DMS 273 (cell line): ENCODE measurements at regions not wholly inside any gene's neighbourhood (a gene's known extent, or its start where the extent isn't known, plus 50 kb on each side); places are given as distances from the start of the nearest gene placed in this dataset.
"Not testable (repeated sequence)": the region's sequence is repeated elsewhere in the genome, so short reads cannot be mapped to it uniquely, and the experiment has no call there.

Source experiments
- DNase-seq: peaks from one replicate; lab custom pipeline; 2025; ENCODE audit not compliant: unreplicated experiment; lab: John Stamatoyannopoulos, UW

- DNase-seq: no peak
These were observed 53.8 kb upstream of the ADAMTS18 start for GRCh38 chr16:77488652-77489051.

GRCh38 chr16:77491091-77491490, 56.3 kb upstream of the ADAMTS18 start:
- no peak for DNase-seq

GRCh38 chr16:77496934-77497333, 62.1 kb upstream of the ADAMTS18 start:
- DNase-seq: no peak

GRCh38 chr16:77499373-77500285, 64.8 kb upstream of the ADAMTS18 start:
- no peak for DNase-seq

DNA sequence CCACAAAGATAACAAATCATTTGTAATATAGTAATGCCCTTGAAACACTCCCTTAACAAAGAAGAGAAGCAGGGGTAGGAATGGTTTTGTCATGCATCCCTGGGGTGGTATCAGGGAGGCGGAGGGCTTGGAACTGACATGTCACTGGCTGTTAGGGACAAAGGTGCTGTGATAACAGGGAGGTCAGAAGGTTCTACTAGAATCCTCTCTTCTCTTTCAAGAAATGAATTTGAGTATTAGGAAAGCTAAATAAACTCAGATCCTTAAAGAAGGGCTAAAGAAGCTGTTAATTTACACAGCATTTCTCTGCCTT, 65.4 kb upstream of the ADAMTS18 start:
- no peak for DNase-seq

DNA sequence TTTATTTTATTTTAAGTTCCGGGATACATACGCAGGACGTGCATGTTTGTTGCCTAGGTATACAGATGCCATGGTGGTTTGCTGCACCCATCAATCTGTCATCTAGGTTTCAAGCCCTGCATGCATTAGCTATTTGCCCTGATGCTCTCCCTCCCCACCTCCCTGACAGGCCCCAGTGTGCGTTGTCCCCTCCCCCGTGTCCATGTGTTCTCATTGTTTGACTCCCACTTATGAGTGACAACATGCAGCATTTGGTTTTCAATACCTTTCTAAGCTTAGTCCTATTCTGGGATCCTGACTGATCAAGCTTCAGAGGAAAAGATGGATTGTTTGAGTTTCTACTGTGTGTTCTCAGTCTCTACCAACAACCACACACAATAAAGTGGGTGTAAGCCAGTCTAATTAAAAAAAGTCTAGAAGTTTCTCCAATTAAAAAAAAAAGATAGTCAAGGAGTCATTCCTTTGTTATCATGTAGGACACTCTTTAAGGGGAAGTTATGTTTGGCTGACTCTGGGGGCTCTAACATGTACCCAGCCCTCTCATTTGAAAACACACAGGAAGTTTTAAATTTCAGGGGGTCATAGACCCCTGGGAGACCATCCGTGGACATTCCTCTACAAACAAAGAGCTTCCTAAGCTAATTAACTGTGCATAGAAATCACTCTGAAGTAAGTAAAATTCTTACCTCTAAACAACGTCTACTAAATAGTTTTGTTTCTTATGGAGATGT, 66.3 kb upstream of the ADAMTS18 start:
- no peak for DNase-seq

GRCh38 chr16:77502448-77502847, 67.6 kb upstream of the ADAMTS18 start:
- DNase-seq: no peak

- not testable (repeated sequence) for DNase-seq
These were observed 71.7 kb upstream of the ADAMTS18 start for GRCh38 chr16:77506492-77506891.

DNA sequence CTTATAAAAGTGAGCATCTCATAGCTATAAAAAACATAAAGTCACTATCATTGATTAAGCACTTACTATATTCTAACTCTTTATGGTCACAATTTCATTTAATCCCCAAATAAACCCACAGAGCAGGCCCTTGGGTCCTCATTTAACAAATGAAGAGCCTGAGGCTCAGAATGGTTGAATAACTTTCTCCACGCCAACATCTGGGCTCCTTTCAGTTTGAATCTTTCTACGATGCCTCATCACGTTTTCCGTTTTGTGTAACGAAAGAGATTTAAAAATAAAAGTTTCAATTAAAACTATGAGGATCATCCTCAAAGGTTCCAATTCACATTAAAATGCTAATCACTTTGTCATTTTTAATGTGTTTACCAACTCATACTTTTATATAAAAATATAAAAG, 74.2 kb upstream of the ADAMTS18 start:
- DNase-seq: no peak

GRCh38 chr16:77509796-77510195, 75.0 kb upstream of the ADAMTS18 start:
- DNase-seq: no peak

GRCh38 chr16:77511053-77511452, 76.2 kb upstream of the ADAMTS18 start:
- no peak for DNase-seq

DNA sequence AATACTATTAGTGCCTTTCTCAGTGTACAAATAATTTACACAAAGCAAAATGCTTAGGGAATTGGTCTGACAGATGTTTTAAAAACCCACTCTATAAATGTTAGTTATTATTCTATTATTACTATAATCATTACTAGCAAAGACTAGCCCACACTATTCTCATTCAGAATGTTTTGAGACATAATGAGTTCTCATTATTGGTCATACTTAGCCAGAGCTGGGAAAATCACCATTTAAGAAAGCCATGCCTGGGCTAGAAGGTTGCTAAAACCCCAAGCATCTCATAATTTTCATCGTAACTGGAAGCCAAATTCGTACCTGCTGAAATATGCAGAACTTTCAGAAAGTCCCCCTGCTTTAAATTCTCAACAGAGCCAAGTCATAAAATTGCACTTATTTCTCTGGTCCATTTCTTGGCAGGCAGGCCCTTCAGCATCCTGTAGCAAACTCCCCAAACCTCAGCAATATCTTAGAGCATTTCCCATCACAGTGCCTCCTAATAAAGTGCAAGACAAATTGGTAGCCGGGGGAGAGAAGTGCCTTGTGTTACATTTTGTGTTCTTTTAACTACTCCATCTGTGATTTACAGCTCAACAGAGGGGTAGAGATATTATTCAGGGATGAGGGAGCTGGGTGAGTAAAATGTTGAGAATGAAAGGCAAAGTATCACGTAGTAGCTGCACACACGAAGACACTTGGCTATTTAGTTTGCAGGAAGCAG, 79.8 kb upstream of the ADAMTS18 start:
- DNase-seq: no peak

DNA sequence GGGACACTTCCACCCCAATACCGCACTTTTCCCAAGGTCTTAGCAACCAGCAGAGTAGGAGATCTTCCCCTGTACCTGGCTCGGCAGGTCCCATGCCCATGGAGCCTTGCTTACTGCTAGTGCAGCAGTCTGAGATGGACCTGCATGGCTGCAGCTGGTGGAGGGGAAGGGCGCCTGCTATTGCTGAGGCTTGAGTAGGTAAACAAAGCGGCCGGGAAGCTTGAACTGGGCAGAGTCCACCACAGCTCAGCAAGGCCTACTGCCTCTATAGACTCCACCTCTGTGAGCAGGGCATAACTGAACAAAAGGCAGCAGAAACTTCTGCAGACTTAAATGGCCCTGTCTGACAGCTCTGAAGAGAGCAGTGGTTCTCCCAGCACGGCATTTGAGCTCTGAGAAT, 90.4 kb upstream of the ADAMTS18 start:
- not testable (repeated sequence) for DNase-seq

DNA sequence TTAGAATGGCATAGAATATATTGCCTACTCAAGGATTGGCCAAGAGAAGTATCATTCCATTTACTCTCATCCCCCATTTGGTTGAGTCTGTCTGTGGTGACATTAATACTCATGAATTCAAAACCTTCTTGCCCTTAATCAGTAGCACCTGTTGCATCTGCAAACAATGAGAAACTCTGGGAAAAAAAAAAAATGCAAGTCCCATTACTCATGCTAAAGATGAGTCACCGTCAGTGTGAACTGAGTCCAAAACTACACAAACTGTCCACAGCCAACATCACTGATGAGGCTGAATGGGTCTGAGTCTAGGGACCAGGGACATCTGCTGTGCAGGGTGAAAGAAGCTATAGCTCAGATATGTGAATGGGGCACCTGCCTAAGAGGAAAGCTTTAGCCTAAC, 96.9 kb upstream of the ADAMTS18 start:
- no peak for DNase-seq

DNA sequence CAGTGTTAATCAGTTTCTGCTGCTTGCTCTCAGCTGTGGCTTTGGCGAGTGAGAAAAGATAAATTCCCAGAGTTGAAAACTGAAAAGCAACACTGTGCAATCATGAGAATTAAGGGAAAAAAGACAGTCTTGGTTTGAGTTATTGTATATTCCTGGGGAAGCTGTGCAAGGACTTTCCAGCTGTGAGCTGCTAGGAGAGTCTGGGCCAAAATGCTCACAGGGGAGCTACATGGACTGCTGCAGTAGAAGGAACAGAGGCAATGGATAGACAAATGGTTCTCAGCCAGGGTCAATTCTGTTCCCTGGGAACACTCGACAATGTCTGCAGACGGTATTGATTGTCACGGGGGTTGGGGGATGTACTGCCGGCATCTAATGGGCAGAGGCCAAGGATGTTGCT, 102.0 kb upstream of the ADAMTS18 start:
- no peak for DNase-seq

DNA sequence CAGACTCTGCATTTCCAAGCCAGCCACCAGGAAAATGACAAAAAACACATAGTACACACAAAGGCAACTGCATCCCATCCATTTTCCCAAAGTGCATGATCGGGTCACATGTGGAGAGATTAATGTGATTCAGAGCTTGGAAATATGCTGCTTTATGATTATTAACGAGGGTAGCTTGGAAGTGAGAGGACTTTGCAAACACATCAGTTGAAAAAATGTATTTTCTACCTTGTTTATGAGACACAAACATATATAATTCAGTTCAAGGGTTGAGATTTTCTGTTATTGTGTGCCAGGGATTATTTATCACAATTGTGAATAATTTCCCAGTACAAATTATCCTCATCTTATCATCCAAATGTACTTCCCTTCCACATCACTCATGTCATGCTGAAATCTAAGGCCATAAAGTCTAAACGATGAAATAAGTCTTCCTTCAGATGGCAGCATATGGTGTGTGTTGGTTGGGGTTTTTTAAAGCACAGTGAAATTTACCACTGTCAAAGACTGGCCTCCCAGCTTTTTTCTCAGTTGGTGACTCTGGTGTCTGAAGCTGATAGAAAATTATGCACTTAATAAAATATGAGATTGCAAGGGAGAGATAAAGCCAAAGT, 104.7 kb upstream of the ADAMTS18 start:
- no peak for DNase-seq

DNA sequence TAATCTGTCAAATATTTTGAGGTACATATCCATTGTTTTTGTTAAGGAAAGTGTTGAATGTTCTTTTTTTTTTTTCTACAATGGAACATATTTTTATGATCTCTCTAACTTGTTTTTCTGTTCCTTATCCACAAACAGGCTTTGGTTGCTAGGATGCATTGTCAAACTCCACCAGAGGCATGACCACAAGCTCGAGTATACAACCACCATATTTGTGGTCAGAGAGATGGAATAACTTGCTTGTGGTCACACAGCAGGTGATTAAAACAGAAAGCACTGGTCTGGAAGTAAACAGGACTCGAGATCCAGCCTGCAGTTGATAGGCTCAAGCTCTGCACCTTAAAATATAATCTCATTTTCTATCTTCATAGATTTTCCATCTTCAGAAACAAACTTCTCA, 105.8 kb upstream of the ADAMTS18 start:
- no peak for DNase-seq

DNA sequence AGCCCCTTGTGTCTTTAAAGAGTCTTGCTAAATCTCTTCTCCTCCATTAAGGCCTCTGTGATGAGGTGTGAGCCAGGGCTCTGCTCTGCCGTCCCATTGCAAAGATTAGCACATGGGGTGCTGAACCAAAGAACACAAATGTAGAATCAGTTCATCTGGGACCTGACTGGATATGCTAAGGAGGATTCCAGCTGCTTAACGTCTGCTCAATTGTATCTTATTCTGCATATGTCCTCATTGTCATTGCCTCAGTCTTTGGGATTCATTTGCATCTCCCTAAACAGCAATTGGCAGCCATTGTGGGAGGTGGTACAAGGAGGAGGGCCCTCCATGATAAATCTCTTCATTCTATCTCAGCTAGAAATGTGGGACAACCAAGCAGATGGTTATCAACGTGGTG, 106.3 kb upstream of the ADAMTS18 start:
- DNase-seq: no peak

GRCh38 chr16:77548151-77548550, 113.3 kb upstream of the ADAMTS18 start:
- no peak for DNase-seq

DNA sequence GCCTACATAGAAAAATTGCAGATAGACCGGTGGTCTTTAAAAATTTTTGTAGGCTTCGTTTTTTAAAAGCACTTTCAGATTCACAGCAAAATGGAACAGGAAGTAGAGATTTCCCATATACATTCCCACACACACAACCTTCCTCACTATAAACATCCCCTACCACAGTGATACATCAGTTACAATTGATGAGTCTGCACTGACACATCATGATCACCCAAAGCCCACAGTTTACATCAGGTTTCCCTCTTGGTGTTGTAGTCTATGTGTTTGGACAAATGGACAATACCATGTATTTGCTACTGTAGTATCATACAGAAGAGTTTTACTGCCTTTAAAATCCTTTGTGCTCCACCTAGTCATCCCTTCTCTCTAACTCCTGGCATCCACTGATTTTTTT, 113.9 kb upstream of the ADAMTS18 start:
- no peak for DNase-seq

DNA sequence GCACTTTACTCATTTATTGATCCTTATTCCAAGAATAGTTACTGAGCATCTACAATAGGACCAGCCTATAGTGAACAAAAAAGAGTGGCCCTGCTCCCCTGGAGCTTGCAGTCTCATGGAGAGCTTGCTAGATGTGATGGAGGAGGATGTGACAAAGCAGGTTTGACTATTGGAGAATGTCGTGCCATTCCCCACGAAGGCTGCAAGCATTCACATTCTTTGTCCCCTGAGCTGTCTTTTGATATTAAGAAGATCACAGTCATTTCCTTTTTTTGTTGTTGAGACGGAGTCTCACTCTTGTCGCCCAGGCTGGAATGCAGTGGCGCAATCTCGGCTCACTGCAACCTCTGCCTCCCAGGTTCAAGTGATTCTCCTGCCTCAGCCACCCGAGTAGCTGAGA, 115.0 kb upstream of the ADAMTS18 start:
- DNase-seq: no peak
